ENCODE measurements at regions not wholly inside any gene's neighbourhood (a gene's known extent, or its start where the extent isn't known, plus 50 kb on each side); places are given as distances from the start of the nearest gene placed in this dataset.
"Not testable (repeated sequence)": the region's sequence is repeated elsewhere in the genome, so short reads cannot be mapped to it uniquely, and the experiment has no call there.

- DNase-seq (no peak), ATAC-seq (no peak)
- POLR2A ChIA-PET, result no interaction called here
- Mint-ChIP-seq H3K4me1 (no peaks in the 10 kb centered on the region), H3K27me3 (peaks cover 0 to 20% (median 2%) of the 10 kb centered on the region in 5 donors), H3K27ac (no peak overlapping the region), H3K9me3 (peaks cover 0 to 14% (median 3%) of the 10 kb centered on the region in 9 donors), H3K4me3 (no peak overlapping the region), H3K36me3 (no peaks in the 10 kb centered on the region)
Observed at GRCh38 chr12:114848666-114849065, 164.7 kb upstream of the TBX3 start.

GRCh38 chr12:114847441-114848035 is 163.6 kb upstream of the TBX3 start:
- no peaks in the 10 kb centered on the region for H3K4me1 Mint-ChIP-seq
- peaks cover 0 to 14% (median 0%) of the 10 kb centered on the region in 5 donors for H3K27me3 Mint-ChIP-seq
- ATAC-seq (no peak), DNase-seq (no peak)
- H3K4me3 Mint-ChIP-seq, result no peak overlapping the region
- H3K36me3 Mint-ChIP-seq, result no peaks in the 10 kb centered on the region
- no peak overlapping the region for H3K27ac Mint-ChIP-seq
- H3K9me3 Mint-ChIP-seq, result peaks cover 0 to 9% (median 1%) of the 10 kb centered on the region in 9 donors
- POLR2A ChIA-PET, result no interaction called here

DNA sequence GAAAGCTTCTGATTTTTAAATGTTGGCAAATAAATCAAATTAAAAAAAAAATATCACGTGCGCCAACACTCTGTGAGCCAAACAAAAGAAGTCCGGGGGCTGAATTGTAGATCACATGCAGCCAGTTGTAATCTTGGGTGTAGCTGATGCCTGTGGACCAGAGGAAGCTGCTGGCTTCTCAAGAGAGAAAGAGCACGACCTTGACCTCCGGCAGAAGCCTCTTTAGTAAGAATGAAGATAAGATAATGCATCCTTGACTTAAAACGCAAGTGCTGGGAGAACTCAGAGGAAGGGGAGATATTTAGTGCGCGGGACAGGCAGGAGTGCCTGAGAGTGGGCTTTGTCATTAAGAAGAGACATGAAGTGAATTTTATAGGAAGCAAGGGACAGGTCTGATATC is 162.8 kb upstream of the TBX3 start:
- H3K27me3 Mint-ChIP-seq, result peaks cover 0 to 8% (median 3%) of the 10 kb centered on the region in 5 donors
- H3K4me3 Mint-ChIP-seq, result no peak overlapping the region
- no peaks in the 10 kb centered on the region for H3K4me1 Mint-ChIP-seq
- DNase-seq (no peak), ATAC-seq (no peak)
- no peak overlapping the region for H3K27ac Mint-ChIP-seq
- POLR2A ChIA-PET, result no interaction called here
- H3K9me3 Mint-ChIP-seq, result peaks cover 0 to 9% (median 0%) of the 10 kb centered on the region in 9 donors
- no peaks in the 10 kb centered on the region for H3K36me3 Mint-ChIP-seq

GRCh38 chr12:114841557-114842251 is 157.7 kb upstream of the TBX3 start:
- Mint-ChIP-seq H3K4me3 (no peak overlapping the region), H3K9me3 (peaks cover 0 to 3% (median 0%) of the 10 kb centered on the region in 9 donors), H3K4me1 (no peaks in the 10 kb centered on the region), H3K36me3 (no peaks in the 10 kb centered on the region), H3K27ac (no peak overlapping the region), H3K27me3 (peaks cover 0 to 7% (median 0%) of the 10 kb centered on the region in 5 donors)
- ATAC-seq (no peak), DNase-seq (no peak)
- POLR2A ChIA-PET, result no interaction called here

- Mint-ChIP-seq H3K36me3 (no peaks in the 10 kb centered on the region), H3K4me3 (no peak overlapping the region), H3K27ac (no peak overlapping the region), H3K4me1 (no peaks in the 10 kb centered on the region), H3K27me3 (peaks cover 0 to 7% (median 0%) of the 10 kb centered on the region in 5 donors), H3K9me3 (peaks cover 0 to 10% (median 2%) of the 10 kb centered on the region in 9 donors)
- POLR2A ChIA-PET, result no interaction called here
- no peak for DNase-seq
- ATAC-seq, result no peak
Observed at GRCh38 chr12:114838480-114838879, 154.5 kb upstream of the TBX3 start.

DNA sequence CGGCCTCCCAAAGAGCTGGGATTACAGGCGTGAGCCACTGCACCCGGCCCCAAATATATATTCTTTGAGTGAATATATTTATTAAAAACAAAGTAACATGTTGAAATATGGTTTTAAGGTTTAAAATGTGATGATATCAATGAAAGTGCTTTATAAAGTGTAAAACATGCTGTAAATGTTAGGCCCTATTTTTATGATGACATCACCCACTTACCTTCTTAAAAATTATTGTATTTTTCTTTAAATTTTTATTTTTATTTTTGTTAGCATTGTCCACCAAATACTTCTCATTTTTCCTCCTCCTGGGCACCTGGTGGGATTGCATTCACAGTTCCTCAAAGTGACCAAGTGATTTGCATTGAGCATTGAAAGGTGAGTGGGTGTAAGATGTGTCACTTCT is 152.6 kb upstream of the TBX3 start:
- DNase-seq (no peak), ATAC-seq (no peak)
- POLR2A ChIA-PET, result no interaction called here
- peaks cover 0 to 3% (median 0%) of the 10 kb centered on the region in 5 donors for H3K27me3 Mint-ChIP-seq
- H3K4me1 Mint-ChIP-seq, result no peaks in the 10 kb centered on the region
- no peak overlapping the region for H3K27ac Mint-ChIP-seq
- no peak overlapping the region for H3K4me3 Mint-ChIP-seq
- H3K36me3 Mint-ChIP-seq, result no peaks in the 10 kb centered on the region
- peaks cover 0 to 11% (median 4%) of the 10 kb centered on the region in 9 donors for H3K9me3 Mint-ChIP-seq

DNA sequence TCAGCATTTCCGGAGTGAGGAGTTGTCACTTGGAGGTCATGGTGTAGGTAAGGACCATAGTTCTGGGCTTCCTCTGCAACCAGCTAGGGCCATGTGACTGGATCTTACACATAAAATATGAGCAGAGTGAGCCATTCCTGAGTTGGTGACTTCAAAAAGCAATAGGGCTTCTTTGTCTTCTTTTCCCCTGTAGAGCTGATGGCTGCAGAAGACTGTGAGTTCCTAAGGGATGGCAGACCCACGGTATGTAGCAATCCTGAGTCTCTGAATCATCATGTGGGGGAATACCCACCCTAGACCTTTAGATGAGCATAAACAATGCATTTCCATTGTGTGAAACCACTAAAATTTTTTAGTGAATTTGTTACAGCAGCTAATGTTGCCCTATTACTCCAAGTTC is 151.1 kb upstream of the TBX3 start:
- Mint-ChIP-seq H3K36me3 (no peaks in the 10 kb centered on the region), H3K4me1 (no peaks in the 10 kb centered on the region), H3K27ac (no peak overlapping the region), H3K27me3 (peaks cover 0 to 2% (median 0%) of the 10 kb centered on the region in 5 donors), H3K4me3 (no peak overlapping the region), H3K9me3 (peaks cover 0 to 11% (median 4%) of the 10 kb centered on the region in 9 donors)
- POLR2A ChIA-PET, result no interaction called here
- ATAC-seq (no peak), DNase-seq (no peak)

- peak overlapping the region in 1 of 10 donors; percentile 13 for H3K27ac Mint-ChIP-seq
- POLR2A ChIA-PET, result no interaction called here
- H3K4me3 Mint-ChIP-seq, result no peak overlapping the region
- ATAC-seq, result no peak
- no peak for DNase-seq
- no peaks in the 10 kb centered on the region for H3K27me3 Mint-ChIP-seq
- no peaks in the 10 kb centered on the region for H3K4me1 Mint-ChIP-seq
- H3K36me3 Mint-ChIP-seq, result no peaks in the 10 kb centered on the region
- H3K9me3 Mint-ChIP-seq, result peaks cover 0 to 11% (median 4%) of the 10 kb centered on the region in 9 donors
Observed at GRCh38 chr12:114834621-114835020, 150.6 kb upstream of the TBX3 start.

DNA sequence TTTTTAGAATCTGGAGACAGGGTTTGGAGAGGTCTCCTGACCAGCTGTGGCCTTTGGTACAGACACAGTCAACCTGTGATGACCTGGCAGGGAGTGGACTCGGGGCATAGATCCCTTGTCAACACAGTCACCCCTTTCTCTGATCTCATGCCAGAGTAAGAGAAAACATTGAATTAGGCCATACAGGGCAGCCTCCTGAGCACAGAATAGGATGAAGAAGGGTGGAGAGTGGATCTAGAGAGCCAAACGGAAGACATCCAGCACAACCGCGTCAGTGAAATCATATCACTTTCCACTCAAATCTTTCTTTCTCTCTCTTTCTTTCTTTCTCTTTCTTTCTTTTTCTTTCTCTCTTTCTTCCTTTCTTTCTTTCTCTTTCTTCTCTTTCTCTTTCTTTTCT is 145.9 kb upstream of the TBX3 start:
- peaks cover 0 to 12% (median 4%) of the 10 kb centered on the region in 9 donors for H3K9me3 Mint-ChIP-seq
- H3K4me3 Mint-ChIP-seq, result no peak overlapping the region
- H3K27ac Mint-ChIP-seq, result no peak overlapping the region
- POLR2A ChIA-PET, result no interaction called here
- no peaks in the 10 kb centered on the region for H3K4me1 Mint-ChIP-seq
- DNase-seq (no peak), ATAC-seq (no peak)
- peaks cover 0 to 6% (median 0%) of the 10 kb centered on the region in 5 donors for H3K27me3 Mint-ChIP-seq
- H3K36me3 Mint-ChIP-seq, result no peaks in the 10 kb centered on the region

DNA sequence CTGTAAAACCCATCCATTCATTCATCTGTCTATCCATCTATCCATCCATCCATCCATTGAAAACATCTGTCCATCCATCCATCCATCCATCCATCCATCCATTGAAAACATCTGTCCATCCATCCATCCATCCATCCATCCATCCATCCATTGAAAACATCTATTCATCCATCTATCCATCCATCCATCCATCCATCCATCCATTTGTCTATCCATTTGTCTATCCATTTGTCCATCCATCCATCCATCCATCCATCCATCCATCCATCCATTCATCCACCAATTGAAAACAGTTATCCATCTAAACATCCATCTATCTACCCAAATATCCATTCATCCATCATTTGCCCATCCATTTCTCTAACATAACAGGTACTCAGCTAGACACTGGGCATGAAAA is 145.3 kb upstream of the TBX3 start:
- POLR2A ChIA-PET, H3K27me3 Mint-ChIP-seq, H3K36me3 Mint-ChIP-seq, H3K4me1 Mint-ChIP-seq, DNase-seq, H3K27ac Mint-ChIP-seq, H3K4me3 Mint-ChIP-seq, ATAC-seq, H3K9me3 Mint-ChIP-seq: not testable (repeated sequence)

DNA sequence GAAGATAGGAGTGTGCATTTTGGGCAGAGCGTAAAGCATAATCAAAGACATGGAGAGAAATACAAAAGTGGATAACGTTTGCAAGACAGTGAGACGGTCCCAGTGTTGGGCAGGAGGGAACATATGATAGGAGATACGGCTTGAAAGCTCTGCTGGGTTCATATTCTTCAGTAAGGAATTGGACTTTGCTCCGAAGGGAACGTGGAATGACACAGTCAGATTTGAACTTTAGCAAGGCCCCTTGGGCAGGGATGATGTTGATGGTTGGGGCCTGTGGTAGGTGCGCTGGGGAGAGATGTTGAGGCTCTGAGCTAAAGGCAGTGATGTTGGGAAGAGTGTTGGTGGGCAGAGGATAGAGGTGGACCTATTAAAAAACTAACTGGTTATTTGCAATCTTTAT is 143.5 kb upstream of the TBX3 start:
- DNase-seq (no peak), ATAC-seq (no peak)
- H3K4me1 Mint-ChIP-seq, result no peaks in the 10 kb centered on the region
- H3K27me3 Mint-ChIP-seq, result peaks cover 0 to 6% (median 0%) of the 10 kb centered on the region in 5 donors
- no peak overlapping the region for H3K27ac Mint-ChIP-seq
- H3K36me3 Mint-ChIP-seq, result no peaks in the 10 kb centered on the region
- POLR2A ChIA-PET, result no interaction called here
- peaks cover 0 to 10% (median 0%) of the 10 kb centered on the region in 9 donors for H3K9me3 Mint-ChIP-seq
- no peak overlapping the region for H3K4me3 Mint-ChIP-seq

DNA sequence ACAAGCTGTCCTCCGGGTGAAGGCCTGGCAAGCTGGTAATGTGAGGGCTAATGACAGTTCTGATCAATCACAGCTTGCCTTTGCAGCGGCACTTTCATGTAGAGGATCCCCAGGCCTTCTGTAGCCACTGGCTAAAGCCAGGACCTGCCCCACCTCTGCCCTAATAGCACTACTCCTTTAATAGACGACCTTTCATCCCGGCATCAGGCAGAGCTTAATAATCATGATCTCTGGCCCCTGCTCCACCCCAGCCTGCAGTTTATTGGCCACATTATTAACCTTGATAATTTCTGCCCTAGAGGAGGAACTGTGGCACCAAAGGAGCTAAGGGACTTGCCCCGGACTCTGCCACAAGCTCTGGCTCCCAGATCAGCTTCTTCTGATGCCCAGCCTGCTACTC is 142.3 kb upstream of the TBX3 start:
- Mint-ChIP-seq H3K27me3 (peaks cover 0 to 6% (median 0%) of the 10 kb centered on the region in 5 donors), H3K27ac (no peak overlapping the region), H3K9me3 (peaks cover 0 to 10% (median 0%) of the 10 kb centered on the region in 9 donors), H3K4me3 (no peak overlapping the region), H3K4me1 (no peaks in the 10 kb centered on the region), H3K36me3 (no peaks in the 10 kb centered on the region)
- POLR2A ChIA-PET, result no interaction called here
- DNase-seq, result no peak
- ATAC-seq, result no peak

- ATAC-seq (no peak), DNase-seq (no peak)
- no peaks in the 10 kb centered on the region for H3K36me3 Mint-ChIP-seq
- no peaks in the 10 kb centered on the region for H3K4me1 Mint-ChIP-seq
- no peak overlapping the region for H3K4me3 Mint-ChIP-seq
- H3K27me3 Mint-ChIP-seq, result peaks cover 0 to 6% (median 0%) of the 10 kb centered on the region in 5 donors
- H3K27ac Mint-ChIP-seq, result no peak overlapping the region
- POLR2A ChIA-PET, result no interaction called here
- peaks cover 0 to 10% (median 0%) of the 10 kb centered on the region in 9 donors for H3K9me3 Mint-ChIP-seq
Observed at GRCh38 chr12:114823724-114824123, 139.7 kb upstream of the TBX3 start.

DNA sequence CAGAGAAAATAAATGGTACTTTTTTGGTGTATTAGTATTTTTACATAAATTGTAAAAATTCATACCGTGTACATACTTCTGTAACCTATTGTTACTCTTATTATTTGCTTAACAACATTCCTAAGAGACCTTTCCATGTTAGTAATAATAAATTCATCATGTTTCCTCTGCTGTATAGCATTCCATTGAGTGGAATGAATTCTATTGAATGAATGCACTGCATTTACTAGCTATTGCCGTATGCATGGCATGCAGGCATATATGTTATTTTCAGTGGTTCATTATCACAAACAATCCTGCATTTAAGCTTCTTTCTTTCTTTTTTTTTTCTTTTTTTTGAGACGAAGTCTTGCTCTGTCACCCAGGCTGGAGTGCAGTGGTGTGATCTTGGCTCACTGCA is 137.6 kb upstream of the TBX3 start:
- POLR2A ChIA-PET, result no interaction called here
- DNase-seq (no peak), ATAC-seq (no peak)
- peaks cover 0 to 5% (median under 1%) of the 10 kb centered on the region in 5 donors for H3K27me3 Mint-ChIP-seq
- H3K4me1 Mint-ChIP-seq, result no peaks in the 10 kb centered on the region
- H3K4me3 Mint-ChIP-seq, result no peak overlapping the region
- no peak overlapping the region for H3K27ac Mint-ChIP-seq
- H3K9me3 Mint-ChIP-seq, result peaks cover 0 to 5% (median 0%) of the 10 kb centered on the region in 9 donors
- H3K36me3 Mint-ChIP-seq, result no peaks in the 10 kb centered on the region
